Endothelial cell of umbilical vein (primary cell): ENCODE measurements at regions not wholly inside any gene's neighbourhood (a gene's known extent, or its start where the extent isn't known, plus 50 kb on each side); places are given as distances from the start of the nearest gene placed in this dataset. TPM values are rescaled to one million over a fixed set of nuclear protein-coding genes. Genes with fewer than 3 reads are reported as not detected.

Experiments used
- BruUV-seq: library from RNA; stranded (reverse); fragments of 400-500 nt; replicated peaks from 2 replicates; lab custom pipeline; 2021; lab: Mats Ljungman, UMichigan
- CTCF ChIA-PET: fragments of 300-600, 350-600 bp; sonication (Branson Sonifier 250); formaldehyde crosslinking; loops from one replicate; lab custom pipeline; 2021; ENCODE audit warnings: antibody characterized with exemption, inconsistent platforms; lab: Charles Lee
- POLR2A ChIA-PET: fragments of 300-600, 350-600 bp; sonication (Branson Sonifier 250); formaldehyde crosslinking; loops from one replicate; lab custom pipeline; 2021; ENCODE audit warnings: antibody characterized with exemption, inconsistent platforms; lab: Charles Lee
- DNase-seq: peaks from one replicate; pipeline ENCODE4 v3.0.0-alpha.2; 2011; ENCODE audit warnings: low read depth, low spot score
- FAIRE-seq: peaks from 2 replicates; lab custom pipeline; 2011; peaks lifted over from hg19 to GRCh38; lab: Jason Lieb, UNC
- H2AFZ ChIP-seq: 2 replicates; pipeline ENCODE4 v1.6.0; 2012; ENCODE audit warnings: low read depth, low read length, control low read depth, inconsistent platforms
- H3K27ac ChIP-seq: 2 replicates; pipeline ENCODE4 v1.5.1; 2011; ENCODE audit warnings: low read depth, mild to moderate bottlenecking, control low read depth, low read length, moderate library complexity; ENCODE audit not compliant: insufficient read depth
- H3K27me3 ChIP-seq, 2 experiments: 2 replicates each; pipeline versions ENCODE4 v1.6.0 to v1.6.1; 2011; ENCODE audit warnings: low read length in 2 of 2, mixed read lengths in 1 of 2; ENCODE audit not compliant: control insufficient read depth in 2 of 2, insufficient read depth in 2 of 2
- H3K36me3 ChIP-seq, 2 experiments: 2 replicates in 1 of 2; 3 replicates in 1 of 2; pipeline ENCODE4 v1.5.1; 2011; ENCODE audit warnings: low read length in 2 of 2, mild to moderate bottlenecking in 1 of 2, moderate library complexity in 1 of 2; ENCODE audit not compliant: control insufficient read depth in 2 of 2, insufficient read depth in 2 of 2; ENCODE audit errors: extremely low read depth in 1 of 2
- H3K4me1 ChIP-seq: 3 replicates; pipeline ENCODE4 v1.5.1; 2011; ENCODE audit warnings: mild to moderate bottlenecking, low read length; ENCODE audit not compliant: control insufficient read depth, insufficient read depth; ENCODE audit errors: extremely low read depth
- H3K4me2 ChIP-seq: 2 replicates; pipeline ENCODE4 v1.6.1; 2011; ENCODE audit warnings: low read length, control low read depth, mixed read lengths; ENCODE audit not compliant: insufficient read depth
- H3K4me3 ChIP-seq, 3 experiments: fragments of 200-600 bp in 1 of 3; sonication (generic), shearing (Covaris generic) in 1 of 3; replicated peaks in 1 of 3; 2 replicates each; pipeline ENCODE4 v1.5.1; 2011 to 2016; ENCODE audit warnings: control low read depth in 3 of 3, low read length in 3 of 3, mild to moderate bottlenecking in 2 of 3, inconsistent platforms in 1 of 3, low read depth in 1 of 3, moderate library complexity in 1 of 3; ENCODE audit not compliant: insufficient read depth in 1 of 3
- H3K79me2 ChIP-seq: 2 replicates; pipeline ENCODE4 v1.6.0; 2012; ENCODE audit warnings: low read length, inconsistent platforms; ENCODE audit not compliant: control insufficient read depth, insufficient read depth
- H3K9ac ChIP-seq: replicated peaks from 2 replicates; pipeline ENCODE3; 2011; ENCODE audit warnings: low read length, control low read depth; ENCODE audit not compliant: insufficient read depth; ENCODE audit errors: extremely low read depth
- H3K9me1 ChIP-seq: replicated peaks from 3 replicates; pipeline ENCODE4 v1.6.0; 2011; ENCODE audit warnings: mild to moderate bottlenecking, low read length; ENCODE audit not compliant: control insufficient read depth, insufficient read depth; ENCODE audit errors: extremely low read depth
- H3K9me3 ChIP-seq: replicated peaks from 2 replicates; pipeline ENCODE4 v1.5.1; 2012; ENCODE audit warnings: low read length, inconsistent platforms; ENCODE audit not compliant: control insufficient read depth, insufficient read depth
- H4K20me1 ChIP-seq: replicated peaks from 2 replicates; pipeline ENCODE3; 2011; ENCODE audit warnings: mild to moderate bottlenecking, low read length; ENCODE audit not compliant: control insufficient read depth, insufficient read depth; ENCODE audit errors: extremely low read depth
- POLR2AphosphoS5 ChIP-seq: IDR thresholded peaks from 2 replicates; pipeline ENCODE4 v1.6.1; 2012; ENCODE audit warnings: low read depth, mild to moderate bottlenecking, control low read depth, low read length, moderate library complexity; ENCODE audit not compliant: insufficient read depth
- dilution Hi-C: fragments of 300-500 bp; cut with MboI; formaldehyde crosslinking; loops from one replicate; pipeline ENCODE4 v1.15.0; 2019; ENCODE audit warnings: low sequenced_read_pairs; ENCODE audit not compliant: extremely low pct_ligation_motif_present
- intact Hi-C: fragments of 100-400 bp; cut with micrococcal nuclease; formaldehyde crosslinking; loops from one replicate; pipeline ENCODE4 v1.10.0; 2022
- small RNA-seq: library from RNA; depleted of rRNA; stranded (forward); fragments of <200 nt; gene quantifications from one replicate; pipeline ENCODE3, GENCODE V24; 2012; ENCODE audit warnings: low replicate concordance, low read depth; ENCODE audit not compliant: insufficient read depth, insufficient read length

GRCh38 chr10:20948686-20949327, 51.7 kb upstream of the NEBL start:
- ChIA-PET CTCF (no interaction called here), POLR2A (no interaction called here)
- BruUV-seq, result no TSS peak
- no peaks in the 10 kb centered on the region for H3K79me2 ChIP-seq
- no peak for TF ChIP-seq POLR2AphosphoS5
- no peak for DNase-seq
- no peak overlapping the region for H3K4me2 ChIP-seq
- H4K20me1 ChIP-seq, result no peaks in the 10 kb centered on the region
- dilution Hi-C loops (no loop called here), intact Hi-C loops (no loop called here)
- no peak overlapping the region for H2AFZ ChIP-seq
- H3K9me3 ChIP-seq, result no peaks in the 10 kb centered on the region
- no peaks in the 10 kb centered on the region for H3K4me1 ChIP-seq
- H3K4me3 ChIP-seq, result no peak overlapping the region
- H3K9me1 ChIP-seq, result no peaks in the 10 kb centered on the region
- FAIRE-seq, result no peak
- no peaks in the 10 kb centered on the region for H3K27me3 ChIP-seq
- no peak overlapping the region for H3K27ac ChIP-seq
- H3K36me3 ChIP-seq, result no peaks in the 10 kb centered on the region
- no peak overlapping the region for H3K9ac ChIP-seq

Small RNA genes in the stretch of these regions (small RNA-seq; reads per million reads assigned to genes)
- gene AL158209.2, result not detected
- not detected for gene RF00017
- gene RNU6-15P, result not detected
